Mesendoderm (in vitro differentiated cells): ENCODE measurements at regions not wholly inside any gene's neighbourhood (a gene's known extent, or its start where the extent isn't known, plus 50 kb on each side); places are given as distances from the start of the nearest gene placed in this dataset.

Experiments used
- DNase-seq: peaks from one replicate; pipeline ENCODE4 v3.0.0; 2013
- H2AK5ac ChIP-seq: 2 replicates; pipeline ENCODE4 v1.6.1; 2013; ENCODE audit warnings: low read length, inconsistent platforms
- H2BK120ac ChIP-seq: 2 replicates; pipeline ENCODE4 v1.6.1; 2013; ENCODE audit warnings: low read depth, mild to moderate bottlenecking, low read length, moderate library complexity, mixed read lengths
- H2BK15ac ChIP-seq: replicated peaks from 2 replicates; pipeline ENCODE4 v1.6.1; 2013; ENCODE audit warnings: low read depth, mild to moderate bottlenecking, moderate library complexity
- H2BK5ac ChIP-seq: 2 replicates; pipeline ENCODE4 v1.6.1; 2013; ENCODE audit warnings: low read length, inconsistent platforms
- H3K18ac ChIP-seq: 2 replicates; pipeline ENCODE4 v1.6.1; 2013; ENCODE audit warnings: mild to moderate bottlenecking, low read length, mixed read lengths
- H3K23ac ChIP-seq: one replicate; pipeline ENCODE4 v1.6.1; 2013; ENCODE audit warnings: low read length
- H3K27ac ChIP-seq: 2 replicates; pipeline ENCODE4 v1.5.1; 2013; ENCODE audit warnings: low read depth, mild to moderate bottlenecking, inconsistent platforms, low read length, moderate library complexity
- H3K27me3 ChIP-seq: 2 replicates; pipeline ENCODE4 v1.6.1; 2013; ENCODE audit warnings: low read length, control low read depth, mild to moderate bottlenecking, inconsistent platforms; ENCODE audit not compliant: insufficient read depth, poor library complexity
- H3K36me3 ChIP-seq: 2 replicates; pipeline ENCODE4 v1.6.1; 2013; ENCODE audit warnings: low read length, inconsistent platforms; ENCODE audit not compliant: control insufficient read depth, insufficient read depth
- H3K4ac ChIP-seq: one replicate; pipeline ENCODE4 v1.6.1; 2013; ENCODE audit warnings: low read depth, mild to moderate bottlenecking, low read length, moderate library complexity
- H3K4me1 ChIP-seq: 2 replicates; pipeline ENCODE4 v1.6.1; 2013; ENCODE audit warnings: low read depth, low read length, inconsistent platforms; ENCODE audit not compliant: control insufficient read depth
- H3K4me2 ChIP-seq: 2 replicates; pipeline ENCODE4 v1.6.1; 2013; ENCODE audit warnings: low read length
- H3K4me3 ChIP-seq: 2 replicates; pipeline ENCODE4 v1.5.1; 2013; ENCODE audit warnings: mild to moderate bottlenecking, low read length
- H3K56ac ChIP-seq: one replicate; pipeline ENCODE4 v1.6.1; 2013; ENCODE audit warnings: low read length
- H3K79me1 ChIP-seq: 2 replicates; pipeline ENCODE4 v1.6.1; 2013; ENCODE audit warnings: low read length, inconsistent platforms
- H3K79me2 ChIP-seq: 2 replicates; pipeline ENCODE4 v1.6.1; 2013; ENCODE audit warnings: mild to moderate bottlenecking, low read length; ENCODE audit not compliant: control insufficient read depth, insufficient read depth
- H3K9ac ChIP-seq: 2 replicates; pipeline ENCODE4 v1.6.1; 2013; ENCODE audit warnings: low read length, inconsistent platforms
- H4K5ac ChIP-seq: one replicate; pipeline ENCODE4 v1.6.1; 2013; ENCODE audit warnings: low read length
- H4K8ac ChIP-seq: one replicate; pipeline ENCODE4 v1.6.1; 2013; ENCODE audit warnings: low read depth, mild to moderate bottlenecking, control low read depth, low read length, moderate library complexity
- WGBS: extraction: QIAGEN DNeasy Blood & Tissue Kit; methylation state at CpG from one replicate; pipeline ENCODE4 v1.1.7; 2013; ENCODE audit warnings: low lambda C conversion rate, missing lambda C conversion rate; ENCODE audit not compliant: insufficient coverage; ENCODE audit errors: extremely low coverage; 5-methylcytosine and 5-hydroxymethylcytosine counted together

- no peak overlapping the region for H3K27ac ChIP-seq
- no peak overlapping the region for H3K56ac ChIP-seq
- H3K4me3 ChIP-seq: no peak overlapping the region
- H3K79me2 ChIP-seq: no peaks in the 10 kb centered on the region
- no peaks in the 10 kb centered on the region for H3K79me1 ChIP-seq
- DNase-seq: no peak
- no peak overlapping the region for H3K9ac ChIP-seq
- H3K4me2 ChIP-seq: no peak overlapping the region
- no peak overlapping the region for H3K18ac ChIP-seq
- H2BK5ac ChIP-seq: no peak overlapping the region
- no peak overlapping the region for H4K8ac ChIP-seq
- H3K36me3 ChIP-seq: no peaks in the 10 kb centered on the region
- no peak overlapping the region for H3K4ac ChIP-seq
- no peak overlapping the region for H2BK120ac ChIP-seq
- H4K5ac ChIP-seq: no peak overlapping the region
- no CpG with 5 or more reads among the region's 4 CpGs for WGBS
- H2AK5ac ChIP-seq: no peak overlapping the region
- no peaks in the 10 kb centered on the region for H3K27me3 ChIP-seq
- H3K4me1 ChIP-seq: no peaks in the 10 kb centered on the region
- H3K23ac ChIP-seq: no peak overlapping the region
- H2BK15ac ChIP-seq: no peak overlapping the region
Observed at GRCh38 chr17:53707566-53707965, 115.2 kb upstream of the KIF2B start.

GRCh38 chr17:53696286-53696685 lies 126.4 kb upstream of the KIF2B start:
- Histone ChIP-seq H3K4me2 (no peak overlapping the region), H3K18ac (no peak overlapping the region), H3K4me3 (no peak overlapping the region), H3K4ac (no peak overlapping the region), H3K36me3 (no peaks in the 10 kb centered on the region), H3K4me1 (no peaks in the 10 kb centered on the region), H2AK5ac (no peak overlapping the region), H3K56ac (no peak overlapping the region), H3K27me3 (no peaks in the 10 kb centered on the region), H3K23ac (no peak overlapping the region), H2BK5ac (no peak overlapping the region), H3K9ac (no peak overlapping the region), H3K79me1 (no peaks in the 10 kb centered on the region), H4K8ac (no peak overlapping the region), H4K5ac (no peak overlapping the region), H2BK120ac (no peak overlapping the region), H2BK15ac (no peak overlapping the region), H3K27ac (no peak overlapping the region), H3K79me2 (no peaks in the 10 kb centered on the region)
- no peak for DNase-seq
- no CpG with 5 or more reads among the region's 5 CpGs for WGBS

GRCh38 chr17:53687324-53687723 lies 135.4 kb upstream of the KIF2B start:
- no peaks in the 10 kb centered on the region for H3K79me1 ChIP-seq
- no peaks in the 10 kb centered on the region for H3K27me3 ChIP-seq
- no peak overlapping the region for H2AK5ac ChIP-seq
- no CpG with 5 or more reads among the region's 3 CpGs for WGBS
- no peak overlapping the region for H3K4me2 ChIP-seq
- H3K27ac ChIP-seq: no peak overlapping the region
- no peak overlapping the region for H4K8ac ChIP-seq
- no peak overlapping the region for H3K9ac ChIP-seq
- H3K36me3 ChIP-seq: no peaks in the 10 kb centered on the region
- H3K18ac ChIP-seq: no peak overlapping the region
- no peak overlapping the region for H3K56ac ChIP-seq
- no peak overlapping the region for H2BK5ac ChIP-seq
- no peak overlapping the region for H4K5ac ChIP-seq
- no peaks in the 10 kb centered on the region for H3K79me2 ChIP-seq
- H3K4ac ChIP-seq: no peak overlapping the region
- no peak overlapping the region for H3K4me3 ChIP-seq
- no peaks in the 10 kb centered on the region for H3K4me1 ChIP-seq
- H3K23ac ChIP-seq: no peak overlapping the region
- no peak overlapping the region for H2BK15ac ChIP-seq
- DNase-seq: no peak
- H2BK120ac ChIP-seq: no peak overlapping the region

GRCh38 chr17:53680745-53681144 lies 142.0 kb upstream of the KIF2B start:
- Histone ChIP-seq H3K4me3 (no peak overlapping the region), H3K79me1 (no peaks in the 10 kb centered on the region), H3K27me3 (no peaks in the 10 kb centered on the region), H2AK5ac (no peak overlapping the region), H2BK5ac (no peak overlapping the region), H3K36me3 (no peaks in the 10 kb centered on the region), H3K79me2 (no peaks in the 10 kb centered on the region), H3K4ac (no peak overlapping the region), H3K23ac (no peak overlapping the region), H3K27ac (no peak overlapping the region), H3K4me1 (no peaks in the 10 kb centered on the region), H3K18ac (no peak overlapping the region), H3K56ac (no peak overlapping the region), H4K8ac (no peak overlapping the region), H3K4me2 (no peak overlapping the region), H4K5ac (no peak overlapping the region), H2BK15ac (no peak overlapping the region), H2BK120ac (no peak overlapping the region), H3K9ac (no peak overlapping the region)
- DNase-seq: no peak
- WGBS: no CpG with 5 or more reads among the region's 1 CpG

GRCh38 chr17:53668854-53669253 lies 153.9 kb upstream of the KIF2B start:
- H3K36me3 ChIP-seq: no peaks in the 10 kb centered on the region
- H3K4me2 ChIP-seq: no peak overlapping the region
- H3K27me3 ChIP-seq: no peaks in the 10 kb centered on the region
- H2BK120ac ChIP-seq: no peak overlapping the region
- DNase-seq: no peak
- no peak overlapping the region for H3K23ac ChIP-seq
- H4K5ac ChIP-seq: no peak overlapping the region
- 100% methylated on average over 1 of the region's 1 CpG for WGBS
- no peak overlapping the region for H3K9ac ChIP-seq
- no peak overlapping the region for H3K4ac ChIP-seq
- no peak overlapping the region for H3K56ac ChIP-seq
- no peak overlapping the region for H2BK15ac ChIP-seq
- H2AK5ac ChIP-seq: no peak overlapping the region
- no peaks in the 10 kb centered on the region for H3K79me1 ChIP-seq
- H3K79me2 ChIP-seq: no peaks in the 10 kb centered on the region
- no peak overlapping the region for H3K27ac ChIP-seq
- no peak overlapping the region for H3K18ac ChIP-seq
- H4K8ac ChIP-seq: no peak overlapping the region
- H3K4me1 ChIP-seq: no peaks in the 10 kb centered on the region
- no peak overlapping the region for H3K4me3 ChIP-seq
- no peak overlapping the region for H2BK5ac ChIP-seq

- Histone ChIP-seq H3K56ac (no peak overlapping the region), H3K79me1 (no peaks in the 10 kb centered on the region), H3K36me3 (no peaks in the 10 kb centered on the region), H4K5ac (no peak overlapping the region), H3K79me2 (no peaks in the 10 kb centered on the region), H3K4me3 (no peak overlapping the region), H2AK5ac (no peak overlapping the region), H3K23ac (no peak overlapping the region), H2BK15ac (no peak overlapping the region), H3K18ac (no peak overlapping the region), H2BK5ac (no peak overlapping the region), H3K4me1 (no peaks in the 10 kb centered on the region), H3K27ac (no peak overlapping the region), H3K4ac (no peak overlapping the region), H3K27me3 (no peaks in the 10 kb centered on the region), H4K8ac (no peak overlapping the region), H3K9ac (no peak overlapping the region), H3K4me2 (no peak overlapping the region), H2BK120ac (no peak overlapping the region)
- no CpG with 5 or more reads among the region's 1 CpG for WGBS
- no peak for DNase-seq
Observed at GRCh38 chr17:53662608-53663007, 160.1 kb upstream of the KIF2B start.
